Gastrocnemius medialis (tissue), 4 donors: ENCODE measurements at regions not wholly inside any gene's neighbourhood (a gene's known extent, or its start where the extent isn't known, plus 50 kb on each side); places are given as distances from the start of the nearest gene placed in this dataset.

Source experiments
- CTCF ChIP-seq, 5 experiments: fragments of 450-650 bp in 3 of 5; fragments of 200-600 bp in 2 of 5; sonication (generic) in 2 of 5; IDR thresholded peaks in 4 of 5; conservative IDR thresholded peaks in 1 of 5; 1 replicate in 4 of 5; 2 replicates in 1 of 5; pipeline ENCODE4 v1.5.1; 2016 to 2019; ENCODE audit warnings: antibody characterized with exemption in 5 of 5, mild to moderate bottlenecking in 3 of 5, moderate library complexity in 3 of 5
- POLR2A ChIP-seq, 2 donors: fragments of 450-650 bp; IDR thresholded peaks; one replicate each; pipeline ENCODE4 v1.6.1; 2017; ENCODE audit warnings: antibody characterized with exemption in 2 of 2, mild to moderate bottlenecking in 2 of 2, moderate library complexity in 2 of 2

DNA sequence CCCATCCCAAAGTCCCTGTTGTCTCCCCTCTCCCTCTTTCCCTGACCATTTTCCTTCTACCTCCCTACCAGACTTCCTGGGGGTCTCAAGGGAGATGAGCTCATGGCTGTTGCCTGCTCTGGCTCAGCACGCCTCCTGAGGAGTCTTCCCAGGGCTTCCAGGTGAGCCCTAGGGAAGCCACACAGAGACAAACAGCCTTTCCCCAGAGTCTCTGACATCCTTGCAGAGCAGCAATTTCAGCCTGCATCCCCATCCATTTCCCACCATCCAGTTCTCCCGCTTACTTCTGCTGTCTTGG, 189.2 kb upstream of the LINGO1 start:
- TF ChIP-seq POLR2A (IDR thresholded peaks at IDR 0.05) (no peak), CTCF (IDR thresholded peaks at IDR 0.05 in 4 of 5, conservative IDR thresholded peaks at IDR 0.05 in 1 of 5) (no peak)
